LNCaP clone FGC (cell line): ENCODE measurements at regions not wholly inside any gene's neighbourhood (a gene's known extent, or its start where the extent isn't known, plus 50 kb on each side); places are given as distances from the start of the nearest gene placed in this dataset.
"Not testable (repeated sequence)": the region's sequence is repeated elsewhere in the genome, so short reads cannot be mapped to it uniquely, and the experiment has no call there.

Source experiments
- DNase-seq: peaks from one replicate; pipeline ENCODE4 v3.0.0-alpha.2; 2011; ENCODE audit warnings: low read depth
- H3K4me3 ChIP-seq: 2 replicates; pipeline ENCODE4 v1.5.1; 2011; ENCODE audit warnings: mild to moderate bottlenecking, low read depth, low read length, control low read depth
- TF ChIP-seq, protein P1 (sequence below): IDR thresholded peaks from 2 replicates; pipeline ENCODE4 v1.5.1; 2012; ENCODE audit warnings: mild to moderate bottlenecking; ENCODE audit not compliant: control insufficient read depth, insufficient read depth; ENCODE audit errors: extremely low read depth

- H3K4me3 ChIP-seq = no peak overlapping the region
- TF ChIP-seq, protein P1, sequence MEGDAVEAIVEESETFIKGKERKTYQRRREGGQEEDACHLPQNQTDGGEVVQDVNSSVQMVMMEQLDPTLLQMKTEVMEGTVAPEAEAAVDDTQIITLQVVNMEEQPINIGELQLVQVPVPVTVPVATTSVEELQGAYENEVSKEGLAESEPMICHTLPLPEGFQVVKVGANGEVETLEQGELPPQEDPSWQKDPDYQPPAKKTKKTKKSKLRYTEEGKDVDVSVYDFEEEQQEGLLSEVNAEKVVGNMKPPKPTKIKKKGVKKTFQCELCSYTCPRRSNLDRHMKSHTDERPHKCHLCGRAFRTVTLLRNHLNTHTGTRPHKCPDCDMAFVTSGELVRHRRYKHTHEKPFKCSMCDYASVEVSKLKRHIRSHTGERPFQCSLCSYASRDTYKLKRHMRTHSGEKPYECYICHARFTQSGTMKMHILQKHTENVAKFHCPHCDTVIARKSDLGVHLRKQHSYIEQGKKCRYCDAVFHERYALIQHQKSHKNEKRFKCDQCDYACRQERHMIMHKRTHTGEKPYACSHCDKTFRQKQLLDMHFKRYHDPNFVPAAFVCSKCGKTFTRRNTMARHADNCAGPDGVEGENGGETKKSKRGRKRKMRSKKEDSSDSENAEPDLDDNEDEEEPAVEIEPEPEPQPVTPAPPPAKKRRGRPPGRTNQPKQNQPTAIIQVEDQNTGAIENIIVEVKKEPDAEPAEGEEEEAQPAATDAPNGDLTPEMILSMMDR = no peak
- DNase-seq = no peak
These were observed 142.7 kb upstream of the FZD8 start for GRCh38 chr10:35784751-35785150.

DNA sequence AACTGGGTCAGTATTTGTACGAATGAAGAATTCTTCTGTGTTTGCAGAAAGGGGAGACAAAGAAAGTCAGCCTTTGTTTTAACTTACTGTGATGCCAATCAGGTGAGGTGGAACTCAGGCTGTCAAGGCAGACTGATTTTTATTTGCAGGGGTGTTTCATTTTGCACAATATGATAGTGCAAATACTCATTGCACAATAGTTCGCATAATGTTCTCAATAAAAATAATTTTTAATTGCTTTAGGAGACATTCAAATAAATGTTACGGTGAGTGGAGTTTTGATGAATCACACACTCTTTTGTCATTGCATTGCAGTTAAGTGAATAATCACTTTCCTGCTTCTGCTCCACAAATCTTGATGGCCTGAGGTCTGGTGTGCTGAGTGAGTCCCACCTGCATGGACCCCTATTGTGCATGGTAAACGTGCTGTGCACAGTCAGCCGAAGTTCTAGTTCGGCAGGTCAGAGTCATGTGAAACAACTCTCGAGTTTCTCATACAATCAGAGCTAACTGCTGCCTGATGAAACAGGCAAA, 141.3 kb upstream of the FZD8 start:
- TF ChIP-seq, protein P1 = no peak
- no peak for DNase-seq
- peak overlapping the region; percentile 23; the same call in 1 of the 2 replicates for H3K4me3 ChIP-seq

DNA sequence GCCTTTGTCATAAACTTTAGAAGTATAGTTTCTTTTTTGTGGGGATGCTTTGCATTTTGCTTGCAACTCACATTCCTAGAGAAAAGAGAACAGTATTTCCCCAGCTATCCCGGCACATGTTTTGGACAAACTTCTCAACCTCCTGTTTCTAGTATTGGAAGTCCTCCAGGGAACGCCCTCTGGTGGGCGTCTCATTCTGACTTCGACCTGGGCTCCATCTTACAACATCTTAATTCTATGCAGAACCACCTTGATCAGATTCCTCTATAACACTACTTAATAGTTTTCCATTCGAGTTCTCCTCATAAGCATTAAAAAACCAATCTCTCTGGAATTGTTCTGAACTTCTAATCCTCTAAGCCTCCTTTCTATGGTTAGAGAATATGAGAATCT, 139.5 kb upstream of the FZD8 start:
- TF ChIP-seq, protein P1 = 0 out of 2 replicates have a peak, but pooled peaks have one; percentile 6
- DNase-seq = no peak

DNA sequence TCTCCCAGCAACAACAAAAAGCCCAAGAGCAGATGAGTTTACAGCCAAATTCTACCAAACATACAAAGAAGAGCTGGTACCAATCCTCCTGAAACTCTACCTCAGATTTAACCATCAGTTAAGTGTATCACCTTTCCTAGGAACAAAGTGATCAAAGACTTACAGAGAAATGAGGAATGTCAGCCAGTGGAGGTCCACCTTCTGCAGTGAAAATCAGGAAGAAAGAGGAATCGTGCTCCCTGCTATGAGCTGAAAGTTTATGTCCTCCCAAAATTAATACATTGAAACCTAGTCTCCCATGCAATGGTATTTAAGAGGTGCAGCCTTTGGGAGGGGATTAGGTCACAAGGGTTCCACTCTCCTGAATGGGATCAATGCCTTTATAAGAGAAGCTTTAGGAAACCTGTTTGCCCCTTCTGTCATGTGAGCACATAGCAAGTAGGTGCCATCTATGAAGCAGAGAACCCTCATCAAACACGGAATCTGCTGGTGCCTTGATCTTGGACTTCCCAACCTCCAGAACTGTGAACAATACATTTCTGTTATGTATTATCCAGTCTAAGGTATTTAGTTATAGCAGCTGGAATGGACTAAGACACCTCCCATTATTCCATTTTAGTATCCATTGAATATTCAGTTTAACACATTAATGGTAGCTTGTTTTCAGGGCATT, 139.0 kb upstream of the FZD8 start:
- TF ChIP-seq, protein P1 = peak; percentile 13; the same call in 1 of the 2 replicates
- H3K4me3 ChIP-seq = no peak overlapping the region
- DNase-seq = no peak

More for the DNA sequence above, 139.5 kb upstream of the FZD8 start:
- no peak overlapping the region for H3K4me3 ChIP-seq

GRCh38 chr10:35778306-35778705, 136.2 kb upstream of the FZD8 start:
- H3K4me3 ChIP-seq = no peak overlapping the region
- TF ChIP-seq, protein P1 = no peak
- DNase-seq = no peak

- not testable (repeated sequence) for H3K4me3 ChIP-seq, DNase-seq
These were observed 134.5 kb upstream of the FZD8 start for GRCh38 chr10:35776557-35776956.

GRCh38 chr10:35774109-35774508, 132.0 kb upstream of the FZD8 start:
- no peak overlapping the region for H3K4me3 ChIP-seq
- DNase-seq = no peak
- TF ChIP-seq, protein P1 = no peak
